Stimulated activated CD8-positive, alpha-beta memory T cell treated with anti-CD3 and anti-CD28 coated beads, Interleukin-4, amount 100 ng/mL, for 1 hour (primary cell): ENCODE measurements at regions not wholly inside any gene's neighbourhood (a gene's known extent, or its start where the extent isn't known, plus 50 kb on each side); places are given as distances from the start of the nearest gene placed in this dataset.
A peak's percentile ranks its signal among the peaks of the same experiment; 100 is the strongest.
"Not testable (repeated sequence)": the region's sequence is repeated elsewhere in the genome, so short reads cannot be mapped to it uniquely, and the experiment has no call there.

Source experiments
- DNase-seq, 2 donors: peaks; one replicate each; pipeline ENCODE4 v3.0.0-alpha.2; 2020; ENCODE audit warnings: low read depth in 2 of 2, low spot score in 1 of 2

DNA sequence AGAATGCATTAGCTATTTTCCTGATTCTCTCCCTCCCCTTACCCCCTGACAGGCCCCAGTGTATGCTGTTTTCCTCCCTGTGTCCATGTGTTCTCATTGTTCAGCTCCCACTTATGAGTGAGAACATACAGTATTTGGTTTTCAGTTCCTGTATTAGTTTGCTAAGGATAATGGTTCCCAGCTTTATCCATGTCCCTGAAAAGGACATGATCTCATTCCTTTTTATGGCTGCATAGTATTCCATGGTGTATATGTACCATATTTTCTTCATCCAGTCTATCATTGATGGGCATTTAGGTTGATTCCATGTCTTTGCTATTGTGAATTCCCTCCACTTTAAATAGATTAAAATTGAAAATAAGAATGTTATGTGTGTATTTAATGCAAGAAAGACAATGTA lies 89.9 kb upstream of the CREB1 start:
- DNase-seq, result not testable (repeated sequence)

DNA sequence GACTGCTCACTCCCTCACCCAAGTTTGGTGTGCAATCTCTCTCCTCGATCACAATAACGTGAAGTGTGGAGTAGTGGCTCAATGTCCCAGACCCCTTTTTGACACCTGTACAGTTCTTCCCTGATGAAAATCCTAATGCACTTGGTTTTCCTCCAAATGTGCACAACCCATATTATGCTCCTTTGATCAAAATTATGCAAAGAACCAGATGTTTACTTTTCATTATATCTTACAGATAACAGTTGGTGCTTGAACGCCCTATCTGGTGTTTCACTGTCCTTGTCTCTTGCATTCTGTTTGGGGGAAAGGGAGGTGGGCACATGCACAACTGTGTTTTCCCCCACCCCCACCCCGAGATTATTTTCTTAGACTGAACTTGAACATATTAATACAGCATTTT lies 85.0 kb upstream of the CREB1 start:
- DNase-seq, result no peak

DNA sequence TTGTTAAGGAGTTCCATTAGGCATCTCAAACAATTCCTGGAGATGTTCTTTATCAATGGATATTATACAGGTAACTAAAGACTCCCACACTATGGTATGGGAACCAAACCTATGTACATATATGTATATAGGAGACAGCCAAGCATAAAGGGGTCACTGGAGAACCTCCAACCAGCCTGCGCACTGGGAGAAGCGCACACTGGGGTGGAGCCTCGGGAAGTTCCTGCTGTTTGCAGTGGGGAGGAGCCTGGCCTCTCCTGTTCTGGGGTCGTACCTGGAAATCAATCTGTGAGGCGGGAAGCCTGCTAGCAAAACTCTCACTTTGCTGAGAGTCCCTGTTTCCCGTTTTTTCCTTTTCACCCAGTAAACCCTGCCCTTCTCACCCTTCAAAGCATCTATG lies 83.1 kb upstream of the CREB1 start:
- no peak for DNase-seq

DNA sequence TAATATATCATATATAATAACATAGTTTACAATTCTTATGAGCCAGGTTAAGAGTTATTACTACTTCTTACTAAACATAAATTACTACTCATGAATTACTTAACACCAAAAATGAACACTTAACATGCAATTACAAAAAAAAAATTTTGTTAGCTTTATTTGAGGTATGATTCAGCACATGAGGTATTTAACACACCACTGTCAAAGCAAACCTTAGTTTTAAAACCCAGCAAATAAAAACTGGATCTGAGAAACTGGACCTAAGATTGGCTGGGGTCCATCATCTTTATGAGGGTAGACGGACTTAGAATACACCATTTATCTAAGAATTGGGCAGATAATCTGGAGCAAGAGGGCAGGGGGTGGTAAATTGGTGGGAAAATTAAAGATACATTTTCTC lies 81.8 kb upstream of the CREB1 start:
- DNase-seq, result no peak

DNA sequence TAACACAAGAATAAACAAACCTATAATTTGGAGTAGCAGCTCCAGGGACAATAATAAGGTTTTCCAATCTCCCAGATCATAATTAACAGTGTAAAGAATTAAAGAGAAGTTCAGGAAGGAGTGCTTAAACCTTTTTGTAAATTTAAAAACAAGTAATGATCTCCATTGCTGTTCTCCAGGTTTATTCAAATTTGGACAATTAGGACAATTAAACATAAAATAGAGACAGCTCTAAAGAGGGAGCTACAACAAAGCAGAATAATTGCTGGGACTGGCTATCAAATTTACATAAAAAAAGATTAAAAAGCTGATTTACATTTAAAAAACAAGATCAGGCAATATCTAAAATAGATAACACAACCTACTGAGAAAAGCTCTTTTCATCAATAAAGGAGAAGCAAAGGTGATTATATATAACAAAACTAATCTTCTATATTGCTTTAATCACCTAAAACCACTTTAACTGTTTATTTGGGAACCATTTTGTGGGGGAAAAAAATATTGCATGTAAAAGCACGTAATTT lies 80.1 kb upstream of the CREB1 start:
- no peak for DNase-seq

DNA sequence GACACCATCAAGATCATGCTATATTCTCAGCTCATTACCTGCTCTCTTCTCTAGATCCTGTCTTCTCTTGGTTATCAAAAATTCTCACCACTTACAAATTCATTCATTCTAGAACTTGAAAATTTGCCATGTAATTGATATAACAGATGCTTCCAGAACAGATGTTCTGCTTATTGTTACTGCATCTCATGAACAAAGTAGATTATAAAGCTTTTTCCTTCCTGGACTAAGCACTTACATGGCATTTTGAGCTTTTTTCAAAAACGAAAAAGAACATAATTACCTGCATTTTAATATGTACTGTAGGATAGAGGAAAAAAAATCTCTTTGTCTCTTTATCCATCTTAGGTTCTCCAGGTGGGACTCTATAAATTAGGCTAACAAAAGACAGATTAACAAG lies 79.6 kb upstream of the CREB1 start:
- DNase-seq, result no peak

DNA sequence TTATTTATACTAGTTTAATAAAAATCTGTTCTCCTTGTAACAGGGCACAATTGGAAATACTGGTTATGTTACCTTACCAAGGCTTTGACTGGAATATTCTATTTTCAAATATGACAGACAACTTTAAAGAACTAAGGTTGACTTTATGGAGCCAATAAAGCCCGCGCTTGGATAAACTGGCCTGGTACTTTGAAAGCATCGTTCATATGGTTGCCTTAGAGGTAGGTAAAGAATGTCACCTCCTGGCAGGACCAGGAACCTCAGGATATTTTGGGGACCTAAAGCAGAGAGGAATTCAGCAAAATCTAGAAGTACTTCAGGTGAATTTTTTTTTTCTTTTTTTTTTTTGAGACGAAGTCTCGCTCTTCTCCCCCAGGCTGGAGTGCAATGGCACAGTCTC lies 71.2 kb upstream of the CREB1 start:
- DNase-seq, result no peak

DNA sequence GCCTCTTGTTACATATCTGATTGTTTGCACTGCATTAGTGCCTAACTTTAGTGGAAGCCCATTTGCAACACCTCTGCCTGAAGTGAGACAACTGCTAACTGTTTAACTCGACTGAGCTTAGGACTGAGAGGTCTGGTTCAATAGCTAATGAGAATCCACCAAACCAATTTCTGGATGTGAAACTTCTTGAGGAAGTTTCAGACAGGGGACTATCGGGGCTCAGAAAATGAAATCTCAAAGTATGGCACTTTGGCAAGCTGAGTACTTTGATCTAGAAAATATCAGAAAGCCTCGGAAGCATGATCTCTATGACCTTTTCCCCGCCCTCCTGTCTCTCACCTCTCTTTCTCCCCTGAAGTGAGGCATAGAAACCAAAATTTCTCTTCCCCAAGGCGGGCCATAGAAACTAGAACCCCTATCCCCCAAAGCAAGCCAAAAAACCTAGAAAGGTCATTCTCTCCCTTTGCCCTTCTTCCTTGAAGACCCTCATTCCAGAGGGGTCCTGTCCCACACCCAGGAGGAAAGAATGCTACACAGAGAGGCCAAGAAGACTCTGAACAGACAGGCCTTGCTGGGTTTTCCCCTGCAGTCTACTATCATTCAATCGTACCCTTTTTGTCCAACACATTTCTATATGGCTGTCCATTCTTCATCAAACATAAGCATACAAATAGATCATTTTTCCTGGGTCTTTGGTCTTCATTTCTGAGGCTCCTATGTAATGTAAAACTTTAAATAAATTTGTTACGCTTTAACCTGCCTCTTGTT lies 69.6 kb upstream of the CREB1 start:
- DNase-seq, result no peak

DNA sequence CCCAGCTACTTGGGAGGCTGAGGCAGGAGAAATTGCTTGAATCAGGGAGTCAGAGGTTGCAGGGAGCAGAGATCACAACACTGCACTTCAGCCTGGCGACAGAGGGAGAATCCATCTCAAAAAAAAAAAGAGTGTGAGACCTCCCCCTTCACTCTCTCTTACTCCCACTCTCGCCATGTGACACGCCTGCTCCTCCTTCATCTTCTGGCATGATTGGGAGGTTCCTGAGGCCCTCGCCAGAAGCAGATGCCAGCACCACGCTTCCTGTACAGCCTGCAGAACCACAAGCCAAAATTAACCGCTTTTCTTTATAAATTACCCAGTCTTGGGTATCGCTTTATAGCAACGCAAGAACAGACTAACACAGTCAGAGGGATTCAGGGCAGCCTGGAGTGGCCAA lies 66.3 kb upstream of the CREB1 start:
- no peak for DNase-seq

DNA sequence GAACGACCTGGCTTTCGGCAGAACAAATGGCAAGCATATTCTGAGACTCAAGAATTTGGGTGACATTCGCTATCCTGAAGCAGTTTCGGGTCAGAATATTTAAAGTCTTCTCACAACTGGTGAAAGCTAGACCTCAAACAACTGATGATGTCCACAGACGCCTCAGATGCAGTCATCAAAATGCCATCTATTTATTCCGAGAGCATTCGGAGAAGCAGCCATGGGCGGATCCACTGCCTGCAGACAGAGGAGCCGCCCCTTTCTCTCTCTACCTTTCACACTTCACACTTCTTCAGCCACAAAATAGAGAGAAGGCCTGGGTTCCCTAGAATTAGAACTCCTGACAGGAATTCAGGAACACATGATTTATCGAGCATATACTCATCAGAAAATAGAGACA lies 65.8 kb upstream of the CREB1 start:
- DNase-seq, result no peak

DNA sequence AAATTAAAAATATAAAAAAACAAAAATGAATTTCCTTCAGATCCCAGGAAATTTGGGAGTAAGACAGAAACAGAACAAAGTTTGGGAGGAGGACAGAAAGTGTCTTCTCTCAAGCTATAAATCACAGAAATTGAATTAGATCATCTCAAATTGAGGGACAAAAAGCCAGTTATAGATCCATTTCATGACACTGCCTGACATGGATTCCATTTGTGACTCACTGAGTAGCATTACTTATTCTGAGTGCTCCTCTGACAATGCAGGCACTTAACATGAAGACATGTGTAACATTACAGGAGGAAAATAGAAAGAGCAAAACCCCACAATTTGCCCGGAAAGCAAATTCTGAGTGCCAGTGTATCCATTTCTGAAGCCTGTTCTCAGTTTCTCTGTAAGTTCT lies 63.9 kb upstream of the CREB1 start:
- DNase-seq, result no peak

DNA sequence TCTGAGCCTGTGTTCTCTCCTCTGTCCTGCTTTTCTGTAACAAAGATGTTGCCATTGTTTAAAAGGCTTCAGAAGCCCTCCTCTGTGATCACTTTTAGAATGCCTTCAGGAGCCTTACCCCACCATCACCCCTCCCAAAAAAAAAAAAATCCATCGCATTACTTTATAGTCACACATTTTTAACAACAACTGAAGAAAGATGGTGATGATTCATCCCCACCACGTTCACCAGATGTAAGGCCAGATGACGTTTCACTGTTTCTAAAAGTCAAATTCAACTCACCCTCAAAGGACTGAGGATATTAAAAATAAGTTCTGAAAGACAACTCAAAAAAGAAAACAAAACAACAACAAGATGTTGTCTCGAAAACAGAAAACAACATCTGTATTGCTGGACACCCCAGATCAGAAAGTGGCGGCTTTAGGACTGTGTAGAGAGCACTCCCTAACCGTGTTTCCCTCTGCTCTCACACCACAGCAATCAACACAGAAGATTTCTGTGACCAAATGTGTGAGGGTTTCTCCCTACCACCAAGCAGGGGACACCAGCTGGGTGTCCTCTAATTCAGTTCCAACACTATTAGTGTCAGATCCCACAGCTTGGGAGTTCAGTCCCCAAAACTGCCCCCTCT lies 61.9 kb upstream of the CREB1 start:
- DNase-seq, result no peak

DNA sequence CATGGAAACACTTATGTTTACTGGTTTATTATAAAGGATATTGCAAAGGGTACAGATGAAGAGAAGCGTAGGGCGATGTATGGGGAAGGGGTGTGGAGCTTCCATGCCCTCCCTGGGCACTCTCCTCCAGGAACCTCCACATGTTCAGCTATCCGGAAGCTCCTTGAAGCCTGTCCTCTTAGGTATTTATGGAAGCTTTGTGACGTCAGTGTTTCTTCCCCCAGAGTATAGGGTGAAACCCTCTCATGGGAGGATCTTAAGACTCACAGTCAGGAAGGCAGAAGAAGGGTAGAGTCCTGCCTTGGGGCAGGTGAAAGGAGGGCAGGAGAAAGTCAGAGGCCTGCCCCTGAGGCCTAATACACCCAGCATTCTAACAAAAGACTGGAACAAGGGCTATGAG lies 61.3 kb upstream of the CREB1 start:
- DNase-seq, result no peak

DNA sequence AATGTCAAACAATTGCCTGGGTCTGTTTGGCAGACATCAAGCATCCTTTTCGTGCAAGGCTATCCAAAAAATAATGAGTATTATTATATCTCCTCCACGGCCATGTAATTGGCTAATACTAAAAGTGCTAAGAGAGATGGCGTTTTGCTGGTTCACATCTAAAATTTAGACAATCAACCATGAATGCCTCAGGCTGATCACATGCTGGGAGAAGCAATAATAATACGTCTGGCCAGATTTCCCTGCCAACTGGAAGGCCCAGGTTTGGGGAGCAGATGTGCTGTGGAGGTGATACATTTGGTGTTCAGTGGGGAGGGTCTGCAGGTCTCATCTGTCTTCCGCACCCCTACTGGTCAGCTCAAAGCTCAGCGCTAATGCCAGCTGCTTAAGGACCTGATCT lies 60.3 kb upstream of the CREB1 start:
- no peak for DNase-seq

DNA sequence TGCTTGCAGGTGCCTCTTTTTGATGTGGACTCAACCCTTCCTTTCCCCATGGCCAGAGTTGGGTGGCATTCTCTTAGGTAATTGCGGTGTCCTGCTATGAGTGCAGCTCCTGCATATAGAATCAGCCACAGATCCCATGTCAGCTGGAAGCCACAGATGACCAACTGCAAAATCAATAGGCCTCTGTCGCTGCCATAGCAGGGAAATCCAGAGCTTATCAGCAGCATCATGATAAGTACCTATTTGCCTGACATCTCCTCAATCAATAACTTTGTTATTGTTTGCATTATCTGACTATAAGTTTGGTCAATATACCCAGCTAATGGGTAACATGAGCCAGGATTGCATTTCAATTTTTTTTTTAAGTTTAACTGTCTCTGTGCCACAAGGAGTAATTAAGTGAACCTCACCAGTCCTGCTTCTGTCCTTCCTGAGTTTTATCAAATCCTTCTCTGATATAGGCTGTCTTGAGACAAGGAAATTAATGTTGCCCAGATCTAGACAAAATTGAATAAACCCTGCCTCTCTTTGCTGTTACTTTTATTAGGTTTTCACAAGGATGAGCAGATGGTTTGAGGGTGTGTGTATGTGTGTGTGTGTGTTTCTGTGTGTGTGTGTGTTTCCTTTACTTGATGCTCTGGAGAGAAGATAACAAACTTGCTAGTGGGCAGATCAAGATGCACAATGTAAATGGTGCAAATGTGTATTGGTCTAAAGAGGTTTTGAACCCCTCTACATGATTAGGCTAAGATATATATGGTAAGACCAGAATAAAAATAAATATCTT lies 59.6 kb upstream of the CREB1 start:
- DNase-seq, result no peak

DNA sequence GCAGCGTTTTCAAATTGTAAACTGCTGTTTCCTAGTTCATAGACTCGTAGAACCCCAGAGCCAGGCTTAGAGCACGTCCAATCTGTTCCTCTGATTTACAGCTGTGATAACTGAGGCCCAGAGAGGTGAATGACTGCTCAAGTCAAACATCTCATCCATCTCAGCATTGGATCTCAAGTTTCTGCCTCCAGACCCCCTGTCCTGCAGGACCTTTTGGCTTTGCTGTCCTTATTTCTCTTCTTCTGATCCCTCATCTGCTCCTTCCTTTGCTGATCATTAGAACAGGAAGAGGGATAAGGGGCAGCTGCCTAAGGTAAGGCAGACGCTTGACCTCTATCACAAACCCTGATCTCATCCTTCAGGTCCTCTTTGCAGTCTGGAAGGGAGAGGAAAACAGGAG lies 58.5 kb upstream of the CREB1 start:
- no peak for DNase-seq

DNA sequence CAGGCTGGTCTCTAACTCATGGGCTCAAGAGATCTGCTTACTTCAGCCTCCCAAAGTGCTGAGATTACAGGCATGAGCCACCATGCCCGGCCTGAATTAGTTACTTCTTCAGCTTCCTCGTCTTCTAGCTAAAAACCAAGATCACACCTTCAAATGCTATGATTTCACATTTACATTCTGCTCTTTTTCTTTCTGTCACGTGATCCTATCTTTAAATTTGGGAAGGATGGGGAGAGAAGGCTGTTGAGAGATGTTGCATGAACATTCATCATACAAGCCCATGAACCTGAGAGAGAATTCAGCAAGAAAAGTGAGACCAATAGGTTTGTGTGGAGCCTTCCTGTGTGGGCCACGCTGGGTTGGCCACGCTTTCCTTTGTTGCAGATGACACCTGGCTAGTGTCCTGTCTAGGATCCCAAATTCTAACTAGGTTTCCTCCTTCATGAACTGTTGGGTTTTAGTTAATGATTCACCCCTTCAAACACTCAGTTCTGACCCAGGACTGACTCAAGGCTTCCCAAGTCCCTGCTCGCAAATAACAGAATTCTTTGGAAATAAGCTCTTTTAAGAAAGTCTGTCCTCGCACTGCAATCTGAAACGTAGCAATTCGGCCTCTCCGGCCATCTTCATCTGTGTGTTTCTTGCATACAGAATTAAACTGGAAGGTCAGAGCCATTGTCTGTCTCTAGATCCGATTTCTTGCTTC lies 57.3 kb upstream of the CREB1 start:
- no peak for DNase-seq

DNA sequence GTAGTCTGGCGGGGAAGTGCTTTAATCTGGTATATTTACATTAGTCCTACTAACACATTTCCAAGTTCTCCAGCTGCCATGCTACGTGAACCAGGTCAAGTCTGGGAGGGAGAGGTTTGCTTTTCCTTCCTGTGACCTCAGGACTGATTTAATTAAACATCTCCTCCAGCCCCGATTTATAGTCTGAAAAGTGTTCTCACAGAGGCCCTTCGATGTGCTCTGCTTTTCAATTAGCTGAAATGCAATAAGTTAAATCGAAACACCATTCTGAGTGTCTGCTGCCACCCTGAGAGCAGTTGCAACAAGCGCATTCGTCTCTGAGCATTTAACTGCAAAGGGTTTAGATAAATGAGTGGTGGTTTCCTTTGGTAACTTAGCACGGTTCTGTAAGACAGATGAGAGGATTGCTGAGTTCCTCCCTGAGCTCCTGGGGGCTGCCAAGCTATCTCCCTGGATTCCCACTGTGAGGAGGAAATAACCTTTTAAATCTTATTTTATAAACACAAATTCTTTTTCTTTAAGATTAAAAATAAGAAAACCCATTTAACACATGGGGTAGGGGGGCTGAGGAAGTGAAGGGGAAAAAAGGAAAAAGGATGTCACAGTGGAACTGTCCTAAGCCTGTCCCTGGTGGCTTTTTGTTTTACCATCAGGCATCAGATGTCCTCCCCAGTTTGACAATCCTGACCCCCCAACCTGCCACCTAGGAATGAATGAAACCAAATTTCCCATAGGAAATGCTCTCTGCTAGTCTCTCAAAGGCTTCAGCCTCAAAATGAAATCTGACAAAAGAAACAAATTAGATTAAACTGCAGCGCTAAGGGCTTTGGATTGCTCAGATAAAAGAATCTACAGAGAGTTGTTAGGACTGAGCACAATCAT lies 56.5 kb upstream of the CREB1 start:
- DNase-seq, result peak in 1 of 2 donors; percentile 7

DNA sequence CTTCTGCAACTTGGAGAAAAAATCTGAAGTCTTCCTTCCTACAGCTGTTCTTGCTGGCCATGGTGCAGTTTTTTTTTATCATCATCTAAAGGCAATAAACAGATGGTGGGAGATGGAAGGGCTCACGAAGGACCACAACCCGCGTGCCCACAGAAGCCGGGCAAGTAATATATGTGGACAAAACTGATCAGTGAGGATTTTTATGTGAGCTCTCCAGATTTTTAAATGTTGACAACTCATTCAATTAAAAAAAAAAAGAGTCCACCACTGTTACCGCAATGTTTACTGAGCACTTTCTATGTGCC lies 55.9 kb upstream of the CREB1 start:
- no peak for DNase-seq

DNA sequence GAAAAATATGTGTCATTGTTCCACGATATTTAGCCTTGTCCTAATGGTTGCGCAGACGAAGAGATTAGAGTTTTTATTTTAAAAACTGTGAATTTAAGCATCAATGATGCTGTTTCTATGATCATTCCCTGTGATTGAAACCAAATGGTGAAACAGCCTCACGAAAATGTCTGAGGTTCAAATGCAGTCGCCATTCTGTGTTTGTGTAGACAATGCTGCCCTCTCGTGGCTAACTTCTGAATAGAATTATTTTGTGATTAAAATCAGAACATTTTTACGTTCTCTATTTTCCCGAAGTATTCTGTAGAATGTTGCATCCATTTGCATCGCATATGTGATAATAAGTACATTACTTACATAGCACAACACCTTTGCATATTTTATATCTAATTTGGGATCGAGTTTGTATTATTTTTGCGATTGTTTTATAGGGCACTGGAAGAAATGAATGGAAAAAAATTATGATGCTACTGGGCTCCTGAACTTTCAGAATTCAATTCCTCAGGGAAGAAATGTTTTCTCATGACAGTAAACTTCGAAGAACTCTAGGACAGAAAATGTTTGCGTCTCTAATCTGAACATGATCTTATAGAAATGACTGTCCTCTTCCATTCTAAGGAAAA lies 54.8 kb upstream of the CREB1 start:
- peak; percentile 5 to 35 for DNase-seq
